Mammary epithelial cell (primary cell): ENCODE measurements at regions not wholly inside any gene's neighbourhood (a gene's known extent, or its start where the extent isn't known, plus 50 kb on each side); places are given as distances from the start of the nearest gene placed in this dataset.

Source experiments
- EZH2 ChIP-seq: IDR thresholded peaks from 2 replicates; pipeline ENCODE4 v1.6.1; 2012; ENCODE audit warnings: low read length, inconsistent platforms, borderline replicate concordance
- TF ChIP-seq, protein P1 (sequence below), 2 donors: IDR thresholded peaks in 1 of 2; conservative IDR thresholded peaks in 1 of 2; 2 replicates each; pipeline ENCODE4 v1.5.1; 2011 to 2012; ENCODE audit warnings: inconsistent platforms in 2 of 2, low read length in 2 of 2, mild to moderate bottlenecking in 2 of 2, control low read depth in 1 of 2, low read depth in 1 of 2; ENCODE audit not compliant: insufficient read depth in 1 of 2; ENCODE audit errors: extremely low read depth in 1 of 2

DNA sequence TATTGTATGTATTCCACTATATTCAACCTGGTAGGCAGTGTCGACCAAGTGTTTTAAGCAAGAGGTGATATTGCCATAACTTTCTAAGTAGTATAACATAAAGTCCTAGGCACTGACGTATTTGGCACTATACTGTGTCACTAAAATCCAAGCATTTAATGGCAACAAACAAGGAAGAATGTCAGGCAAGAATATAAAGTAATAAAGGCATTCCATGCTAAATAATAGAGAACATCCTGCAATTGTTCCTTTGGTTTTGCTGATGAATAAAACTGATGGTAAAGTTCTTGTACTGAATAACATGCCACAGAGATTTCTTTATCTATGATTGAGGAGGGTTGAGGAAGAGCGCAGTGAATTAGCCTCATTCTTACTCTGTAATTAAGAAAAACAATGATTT lies 256.9 kb downstream of the HINT1 start:
- TF ChIP-seq, protein P1, sequence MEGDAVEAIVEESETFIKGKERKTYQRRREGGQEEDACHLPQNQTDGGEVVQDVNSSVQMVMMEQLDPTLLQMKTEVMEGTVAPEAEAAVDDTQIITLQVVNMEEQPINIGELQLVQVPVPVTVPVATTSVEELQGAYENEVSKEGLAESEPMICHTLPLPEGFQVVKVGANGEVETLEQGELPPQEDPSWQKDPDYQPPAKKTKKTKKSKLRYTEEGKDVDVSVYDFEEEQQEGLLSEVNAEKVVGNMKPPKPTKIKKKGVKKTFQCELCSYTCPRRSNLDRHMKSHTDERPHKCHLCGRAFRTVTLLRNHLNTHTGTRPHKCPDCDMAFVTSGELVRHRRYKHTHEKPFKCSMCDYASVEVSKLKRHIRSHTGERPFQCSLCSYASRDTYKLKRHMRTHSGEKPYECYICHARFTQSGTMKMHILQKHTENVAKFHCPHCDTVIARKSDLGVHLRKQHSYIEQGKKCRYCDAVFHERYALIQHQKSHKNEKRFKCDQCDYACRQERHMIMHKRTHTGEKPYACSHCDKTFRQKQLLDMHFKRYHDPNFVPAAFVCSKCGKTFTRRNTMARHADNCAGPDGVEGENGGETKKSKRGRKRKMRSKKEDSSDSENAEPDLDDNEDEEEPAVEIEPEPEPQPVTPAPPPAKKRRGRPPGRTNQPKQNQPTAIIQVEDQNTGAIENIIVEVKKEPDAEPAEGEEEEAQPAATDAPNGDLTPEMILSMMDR (conservative IDR thresholded peaks at IDR 0.05 in 1 of 2, IDR thresholded peaks at IDR 0.05 in 1 of 2; ENCODE audit: extremely low read depth in 1 of 2, insufficient read depth in 1 of 2, low read depth in 1 of 2, low read length in 2 of 2): no peak
- no peak for TF ChIP-seq EZH2
